HG02852 (cell line): ENCODE measurements at regions not wholly inside any gene's neighbourhood (a gene's known extent, or its start where the extent isn't known, plus 50 kb on each side); places are given as distances from the start of the nearest gene placed in this dataset.

Experiments used
- ATAC-seq: cut with Tn5 transposase; IDR thresholded peaks from one replicate; pipeline ENCODE4 v1.9.1; 2021; ENCODE audit warnings: mild to moderate bottlenecking, moderate library complexity; ENCODE audit not compliant: unreplicated experiment

- ATAC-seq: no peak
Measured at GRCh38 chr7:47047384-47047783, 534.5 kb downstream of the TNS3 start.

GRCh38 chr7:47046949-47047348, 535.0 kb downstream of the TNS3 start:
- ATAC-seq: no peak

GRCh38 chr7:47045207-47046051, 536.5 kb downstream of the TNS3 start:
- ATAC-seq: no peak

GRCh38 chr7:47044625-47045024, 537.3 kb downstream of the TNS3 start:
- no peak for ATAC-seq

GRCh38 chr7:47043304-47043703, 538.6 kb downstream of the TNS3 start:
- no peak for ATAC-seq

- ATAC-seq: no peak
Measured at GRCh38 chr7:47042669-47043068, 539.2 kb downstream of the TNS3 start.

- no peak for ATAC-seq
Measured at GRCh38 chr7:47040795-47041347, 541.0 kb downstream of the TNS3 start.

GRCh38 chr7:47039904-47040303, 542.0 kb downstream of the TNS3 start:
- ATAC-seq: no peak

- no peak for ATAC-seq
Measured at GRCh38 chr7:47039089-47039648, 542.7 kb downstream of the TNS3 start.

GRCh38 chr7:47038621-47039020, 543.3 kb downstream of the TNS3 start:
- ATAC-seq: no peak

- no peak for ATAC-seq
Measured at GRCh38 chr7:47037607-47038006, 544.3 kb downstream of the TNS3 start.

GRCh38 chr7:47036909-47037308, 545.0 kb downstream of the TNS3 start:
- ATAC-seq: no peak

- no peak for ATAC-seq
Measured at GRCh38 chr7:47035522-47035921, 546.4 kb downstream of the TNS3 start.

- no peak for ATAC-seq
Measured at GRCh38 chr7:47034180-47034579, 547.7 kb downstream of the TNS3 start.

GRCh38 chr7:47032536-47032908, 549.4 kb downstream of the TNS3 start:
- ATAC-seq: no peak

- ATAC-seq: no peak
Measured at GRCh38 chr7:47031786-47032535, 550.0 kb downstream of the TNS3 start.

GRCh38 chr7:47028284-47028683, 553.6 kb downstream of the TNS3 start:
- no peak for ATAC-seq

GRCh38 chr7:47027695-47028240, 554.1 kb downstream of the TNS3 start:
- no peak for ATAC-seq

GRCh38 chr7:47026780-47027361, 555.0 kb downstream of the TNS3 start:
- no peak for ATAC-seq

GRCh38 chr7:47024991-47025390, 556.9 kb downstream of the TNS3 start:
- no peak for ATAC-seq

GRCh38 chr7:47008461-47008860, 573.5 kb downstream of the TNS3 start:
- no peak for ATAC-seq
